Frontal cortex (tissue), 4 donors: ENCODE measurements at regions not wholly inside any gene's neighbourhood (a gene's known extent, or its start where the extent isn't known, plus 50 kb on each side); places are given as distances from the start of the nearest gene placed in this dataset. TPM values are rescaled to one million over a fixed set of nuclear protein-coding genes. Genes with fewer than 3 reads are reported as not detected.

ENCODE experiments used
- DNase-seq, 2 donors: peaks; one replicate each; pipeline ENCODE4 v3.0.0; 2012; ENCODE audit warnings: low spot score in 2 of 2
- FAIRE-seq: peaks from 2 replicates; lab custom pipeline; 2012; peaks lifted over from hg19 to GRCh38; lab: Jason Lieb, UNC
- small RNA-seq: library from RNA; depleted of rRNA; stranded (forward); fragments of <200 nt; gene quantifications from one replicate; pipeline ENCODE3, GENCODE V24; 2014
- donor health status: control.
- donor health status: control.
- donor health status: control.

DNA sequence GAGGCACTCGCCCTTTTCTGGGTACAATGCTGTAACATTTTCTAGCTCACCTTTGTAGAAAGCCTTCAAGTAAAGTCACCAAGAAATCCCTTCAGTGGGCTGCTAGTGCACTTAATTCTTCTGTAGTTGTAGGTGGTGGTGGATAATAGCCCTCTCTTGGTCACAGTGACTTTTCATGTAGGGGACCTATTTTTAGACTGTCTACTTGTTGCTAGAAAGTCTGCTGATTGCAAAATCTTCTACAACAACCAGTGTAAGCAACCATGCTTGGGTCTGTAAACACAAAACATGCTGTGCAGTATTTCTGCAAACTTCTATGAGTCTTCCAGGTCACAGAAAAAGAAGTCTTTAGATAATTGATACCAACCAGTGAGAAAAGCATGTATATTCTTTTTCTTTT is 55.6 kb downstream of the PBDC1 start:
- FAIRE-seq, result no peak
- DNase-seq, result no peak

DNA sequence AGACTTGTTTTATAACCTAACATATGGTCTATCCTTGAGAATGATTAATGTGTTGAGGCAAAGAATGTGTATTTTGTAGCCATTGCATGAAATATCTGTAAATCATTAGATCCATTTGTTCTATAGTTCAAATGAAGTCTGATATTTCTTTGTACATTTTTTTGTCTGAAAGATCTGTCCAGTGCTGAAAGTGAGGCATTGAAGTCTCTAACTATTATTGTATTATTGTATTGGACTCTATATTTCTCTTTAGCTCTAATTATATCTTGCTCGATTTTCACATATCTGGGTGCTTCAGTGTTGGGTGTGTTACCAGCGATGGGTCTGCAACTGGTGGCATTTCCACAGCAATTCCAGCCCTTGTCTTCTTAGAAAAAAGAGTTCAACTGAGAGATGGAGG is 76.0 kb downstream of the PBDC1 start:
- DNase-seq (no peak), FAIRE-seq (no peak)

DNA sequence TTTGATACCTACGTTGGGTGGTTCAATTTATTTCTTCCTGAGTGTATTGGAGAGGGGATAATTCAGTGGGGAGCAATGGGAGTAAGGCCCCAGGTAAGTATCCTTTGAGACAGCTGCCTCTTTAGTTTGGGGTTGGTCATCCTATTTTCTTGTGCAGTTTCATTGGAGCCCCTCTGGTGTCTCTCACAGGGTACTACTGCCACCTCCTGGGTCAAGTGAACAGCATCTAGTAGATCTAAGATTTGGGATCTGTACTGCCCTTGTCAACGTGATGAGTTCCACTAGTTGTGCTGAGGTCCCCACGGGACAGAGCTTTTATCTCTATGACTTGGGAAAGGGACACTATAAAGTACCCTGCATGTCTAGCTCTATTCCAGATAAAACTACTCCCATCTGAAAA is 80.6 kb downstream of the PBDC1 start:
- FAIRE-seq (no peak), DNase-seq (peak in 1 of 2 donors; percentile 10)

DNA sequence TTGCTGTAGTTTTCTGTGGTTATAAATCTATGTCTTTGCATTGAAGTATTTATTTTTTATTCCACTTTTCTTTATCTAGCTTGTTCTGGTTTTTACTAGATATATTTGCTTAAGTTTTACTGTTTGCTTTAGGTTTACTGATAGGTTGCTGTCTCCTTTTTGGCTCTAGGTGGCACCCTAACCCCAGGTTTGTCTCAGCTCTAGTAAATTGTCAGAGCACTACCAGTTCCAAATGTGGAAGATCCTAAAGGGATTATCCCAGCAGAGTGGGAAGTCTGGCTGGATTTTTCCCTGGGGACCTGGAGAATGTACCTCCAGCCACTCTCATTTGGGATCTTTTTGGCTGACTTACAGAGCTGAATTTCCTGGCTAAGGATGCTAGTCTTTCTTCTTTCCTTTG is 106.1 kb downstream of the PBDC1 start:
- FAIRE-seq, result no peak
- DNase-seq, result peak in 1 of 2 donors; percentile 12

Small RNA genes lying in the stretch of these regions (small RNA-seq; reads per million reads assigned to genes)
- not detected for gene RNU6-867P
